GM18861 (cell line): ENCODE measurements at regions not wholly inside any gene's neighbourhood (a gene's known extent, or its start where the extent isn't known, plus 50 kb on each side); places are given as distances from the start of the nearest gene placed in this dataset.
"Not testable (repeated sequence)": the region's sequence is repeated elsewhere in the genome, so short reads cannot be mapped to it uniquely, and the experiment has no call there.

Experiments
- ATAC-seq: cut with Tn5 transposase; IDR thresholded peaks from one replicate; pipeline ENCODE4 v1.9.1; 2021; ENCODE audit not compliant: unreplicated experiment

DNA sequence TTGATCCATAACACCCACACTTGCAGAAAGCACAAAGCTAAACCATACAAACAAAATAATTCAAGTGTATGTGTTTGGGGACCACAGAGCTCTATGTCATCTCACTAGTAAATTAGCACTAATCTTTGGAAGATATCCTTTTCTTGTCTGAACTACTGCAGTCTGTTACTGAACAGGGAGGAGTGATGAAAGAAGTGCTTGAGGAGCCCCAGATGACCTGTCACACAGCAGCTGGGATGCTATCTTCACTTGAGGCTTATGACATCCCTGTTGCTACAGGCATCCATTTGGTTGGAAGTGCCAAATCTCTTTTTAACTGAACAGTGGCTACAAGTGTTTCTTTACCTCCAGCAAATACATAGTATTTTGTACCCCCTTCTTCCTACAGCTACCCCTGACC lies 386.3 kb upstream of the CHAC2 start:
- no peak for ATAC-seq

DNA sequence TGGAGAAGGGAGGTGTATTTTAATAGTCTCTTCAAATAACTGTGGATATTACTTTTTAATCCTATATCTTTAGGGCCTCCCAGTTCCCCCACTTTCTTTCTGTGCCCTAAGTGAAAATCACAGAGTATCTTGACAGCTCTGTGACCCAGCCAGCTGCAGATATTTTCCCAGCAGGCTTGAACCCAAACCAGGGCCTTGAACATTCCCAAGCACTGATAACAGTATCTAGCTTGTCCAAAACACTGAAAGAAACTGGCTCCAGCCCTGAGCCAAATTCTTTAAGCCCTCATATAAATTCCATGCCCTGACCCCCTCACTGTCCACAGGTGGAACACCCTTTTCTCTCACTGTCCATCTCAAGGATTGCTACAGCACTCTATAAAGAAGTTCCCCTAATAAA lies 388.1 kb upstream of the CHAC2 start:
- ATAC-seq, result no peak

DNA sequence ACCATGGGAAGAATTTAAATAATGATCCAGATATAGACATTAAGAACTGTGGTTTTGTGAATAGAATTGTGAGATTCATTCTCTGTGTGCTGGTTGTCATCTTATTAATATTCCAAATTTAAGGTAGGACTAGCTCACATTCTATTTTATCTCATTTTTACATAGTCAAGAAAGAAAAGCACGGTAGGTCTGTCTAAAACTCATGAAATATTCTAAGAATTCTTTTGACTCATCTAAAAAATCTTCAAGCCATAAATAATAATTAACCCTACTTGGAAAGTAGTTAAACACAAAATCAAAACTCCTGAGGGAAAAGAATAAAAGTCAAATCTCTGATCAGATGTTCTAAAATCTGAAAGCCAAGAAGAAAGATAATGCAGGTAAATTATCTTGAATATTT lies 388.8 kb upstream of the CHAC2 start:
- ATAC-seq, result no peak

DNA sequence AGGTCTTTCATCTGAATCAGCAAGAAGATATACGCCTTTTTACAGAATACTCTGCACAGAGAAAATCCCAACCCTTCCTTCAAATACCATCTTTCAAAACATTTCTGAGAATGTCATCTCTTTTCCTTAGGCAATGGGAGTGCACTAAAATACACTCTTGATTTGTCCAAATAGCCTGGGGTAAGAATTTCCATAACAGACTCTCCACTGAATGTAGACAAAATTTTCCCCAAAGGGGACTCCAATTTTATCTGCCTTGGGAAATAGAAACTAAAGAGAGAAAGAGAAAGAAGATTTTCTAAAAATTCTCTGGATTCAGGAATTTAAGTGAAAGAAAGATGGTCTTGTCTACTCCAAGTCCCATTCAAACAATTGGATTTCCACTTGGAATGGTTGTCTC lies 394.5 kb upstream of the CHAC2 start:
- ATAC-seq, result no peak

DNA sequence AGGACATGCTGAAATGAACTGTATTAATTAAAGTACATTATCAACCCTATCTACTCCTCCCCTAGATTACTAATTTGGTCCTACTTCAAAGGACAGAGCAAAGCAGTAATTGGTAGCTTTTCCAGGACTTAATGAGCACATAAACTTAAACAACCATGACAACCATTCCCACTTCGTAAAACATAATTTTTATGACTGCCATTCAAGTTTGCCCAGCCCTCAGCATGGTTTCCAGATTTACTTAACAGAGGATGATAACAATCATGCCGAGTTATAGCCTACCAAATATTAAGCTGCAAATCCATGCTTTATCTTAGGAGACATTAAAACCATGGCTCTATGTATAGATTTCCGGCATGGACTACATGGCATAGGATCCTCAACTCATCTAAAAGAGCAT lies 401.1 kb upstream of the CHAC2 start:
- no peak for ATAC-seq

DNA sequence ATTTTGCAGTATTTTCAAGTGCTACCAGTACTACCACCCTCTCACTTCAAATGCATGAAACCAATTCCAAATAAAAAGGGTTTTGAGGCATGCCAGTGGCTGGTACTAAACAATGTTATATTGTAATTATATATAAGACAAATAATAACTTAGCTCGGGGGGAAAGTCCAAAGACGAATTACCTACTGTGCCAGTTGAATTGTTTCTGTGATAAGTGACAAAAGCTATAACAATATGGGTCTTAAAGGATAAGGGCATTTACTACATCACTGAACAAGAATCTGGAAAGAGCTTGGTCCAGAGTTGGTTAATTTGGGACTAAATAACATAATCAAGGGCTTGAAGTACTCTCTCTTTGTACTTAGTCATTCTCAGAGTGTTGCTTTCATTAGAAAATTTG lies 404.7 kb upstream of the CHAC2 start:
- ATAC-seq, result no peak

DNA sequence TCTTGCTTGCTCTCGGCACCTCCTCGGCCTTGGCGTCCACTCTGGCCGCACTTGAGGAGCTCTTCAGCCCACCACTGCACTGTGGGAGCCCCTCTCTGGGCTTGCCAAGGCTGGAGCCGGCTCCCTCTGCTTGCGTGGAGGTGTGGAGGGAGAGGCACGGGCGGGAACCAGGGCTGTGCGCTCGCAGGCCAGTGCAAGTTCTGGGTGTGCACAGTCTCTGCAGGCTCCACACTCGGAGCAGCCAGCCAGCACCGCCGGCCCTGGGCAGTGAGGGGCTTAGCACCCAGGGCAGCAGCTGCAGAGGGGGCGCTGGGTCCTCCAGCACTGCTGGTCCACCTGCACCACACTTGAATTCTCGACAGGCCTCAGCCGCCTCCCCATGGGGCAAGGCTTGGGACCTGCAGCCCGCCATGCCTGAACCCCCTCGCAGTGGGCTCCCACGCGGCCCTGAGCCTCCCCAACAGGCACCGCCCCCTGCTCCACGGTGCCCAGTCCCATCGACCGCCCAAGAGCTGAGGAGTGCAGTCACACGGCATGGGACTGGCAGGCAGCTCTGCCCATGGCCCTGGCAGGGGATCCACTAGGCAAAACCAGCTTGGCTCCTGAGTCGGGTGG lies 411.2 kb upstream of the CHAC2 start:
- no peak for ATAC-seq

DNA sequence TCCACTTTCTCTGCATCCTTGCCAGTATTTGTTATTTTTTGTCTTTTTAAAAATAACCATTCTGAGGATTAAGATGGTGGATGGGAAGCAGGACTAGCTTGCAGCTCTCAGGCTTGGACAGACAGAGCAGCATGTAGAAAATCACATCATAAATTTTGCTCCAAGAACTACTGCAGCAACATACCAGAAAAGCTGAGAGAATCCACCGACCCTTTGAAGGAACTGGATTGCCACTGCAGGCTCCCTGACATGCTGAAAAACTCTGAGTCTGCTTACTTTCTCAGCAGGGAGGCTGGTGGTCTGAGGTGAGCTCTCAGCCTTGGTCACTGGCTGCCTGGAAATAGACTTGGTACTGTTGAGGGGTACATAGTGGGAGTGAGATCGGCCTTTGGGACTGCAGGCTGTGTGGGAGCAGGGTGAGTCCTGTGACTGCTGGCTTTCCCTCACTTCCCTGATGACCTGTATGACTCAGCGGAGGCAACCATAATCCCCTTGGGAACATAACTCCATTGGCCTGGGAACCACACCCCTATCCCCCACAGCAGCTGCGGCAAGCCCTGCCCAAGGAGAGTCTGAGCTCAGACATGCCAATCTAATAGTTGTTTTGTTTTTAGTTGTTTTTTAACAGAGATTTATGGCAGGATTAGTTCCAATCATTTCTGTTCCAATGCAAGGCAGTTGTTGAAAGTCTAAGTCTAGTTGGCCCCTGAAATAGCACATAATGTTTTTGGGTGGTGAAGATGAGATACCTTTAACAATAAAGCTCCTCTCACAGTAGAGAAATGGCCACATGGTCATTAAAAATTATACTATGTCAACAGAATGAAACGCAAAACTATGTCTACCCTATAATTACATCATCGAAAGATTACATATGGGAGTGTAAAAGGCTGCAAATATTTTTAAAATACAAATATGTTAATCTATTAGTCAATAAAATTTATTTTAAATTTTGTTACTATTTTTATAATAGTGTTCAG lies 414.2 kb upstream of the CHAC2 start:
- no peak for ATAC-seq

DNA sequence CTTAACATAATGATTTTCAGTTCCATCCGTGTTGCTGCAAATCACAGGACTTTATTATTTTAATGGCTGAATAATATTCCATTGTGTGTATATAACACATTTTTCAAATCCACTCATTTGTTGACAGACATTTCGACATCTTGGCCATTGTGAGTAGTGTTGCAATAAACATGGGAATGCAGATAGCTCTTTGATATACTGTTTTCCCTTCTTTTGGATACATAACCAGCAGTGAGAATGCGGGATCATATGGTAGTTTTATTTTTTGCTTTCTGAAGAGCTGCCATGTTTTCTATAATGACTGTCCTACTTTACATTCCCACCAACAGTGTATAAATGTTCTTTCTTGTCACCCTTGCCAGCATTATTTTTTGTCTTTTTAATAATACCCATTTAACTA lies 420.3 kb upstream of the CHAC2 start:
- no peak for ATAC-seq

DNA sequence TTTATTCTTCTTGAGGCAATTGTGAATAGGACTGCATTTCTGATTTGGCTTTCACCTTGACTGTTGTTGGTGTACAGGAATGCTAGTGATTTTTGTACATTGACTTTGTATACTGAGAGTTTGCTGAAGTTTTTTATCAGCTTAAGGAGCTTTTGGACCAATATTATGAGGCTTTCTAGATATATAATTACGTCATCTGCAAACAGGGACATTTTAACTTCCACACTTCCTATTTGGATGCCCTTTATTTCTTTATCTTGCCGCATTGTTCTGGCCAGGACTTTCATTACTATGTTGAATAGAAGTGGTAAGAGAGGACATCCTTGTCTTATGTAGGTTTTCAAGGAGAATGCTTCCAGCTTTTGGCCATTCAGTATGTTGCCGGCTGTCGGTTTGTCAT lies 425.4 kb upstream of the CHAC2 start:
- no peak for ATAC-seq

DNA sequence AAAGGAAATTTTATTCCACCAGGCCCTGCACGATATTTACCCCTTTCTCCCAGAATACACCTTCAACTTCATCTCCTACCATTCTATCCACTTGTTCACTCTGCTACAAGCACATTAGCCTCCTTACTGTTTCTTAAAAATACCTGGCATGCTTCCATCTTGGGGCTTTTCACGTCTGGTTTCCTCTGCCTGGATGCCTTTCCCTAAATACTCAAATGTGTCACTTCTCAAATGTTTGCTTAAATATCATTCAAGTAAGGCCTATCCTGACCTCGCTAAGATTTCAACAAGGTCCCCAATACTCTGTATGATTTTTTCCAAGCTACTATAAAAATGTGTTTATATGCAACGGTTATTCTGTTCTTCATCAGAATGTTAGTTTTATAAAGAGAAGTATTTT lies 433.0 kb upstream of the CHAC2 start:
- ATAC-seq, result no peak

DNA sequence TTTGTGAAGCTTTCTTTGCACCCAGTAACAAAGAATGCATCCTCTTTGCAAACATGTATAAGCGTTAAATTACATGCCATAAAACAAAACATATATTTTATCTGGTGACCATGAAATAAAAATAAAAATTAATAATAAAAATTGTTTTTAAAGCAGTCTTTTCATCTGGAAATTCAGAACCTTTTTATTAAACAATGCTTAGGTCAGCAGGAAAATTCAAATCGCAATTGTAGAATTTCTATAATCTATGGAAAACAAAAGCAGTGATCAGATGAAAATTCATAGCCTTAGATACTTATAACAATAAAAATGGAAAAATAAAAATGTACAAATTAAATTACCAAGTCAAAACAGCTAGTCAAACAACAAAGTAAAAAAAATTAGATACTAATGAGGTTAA lies 435.9 kb upstream of the CHAC2 start:
- ATAC-seq, result no peak

DNA sequence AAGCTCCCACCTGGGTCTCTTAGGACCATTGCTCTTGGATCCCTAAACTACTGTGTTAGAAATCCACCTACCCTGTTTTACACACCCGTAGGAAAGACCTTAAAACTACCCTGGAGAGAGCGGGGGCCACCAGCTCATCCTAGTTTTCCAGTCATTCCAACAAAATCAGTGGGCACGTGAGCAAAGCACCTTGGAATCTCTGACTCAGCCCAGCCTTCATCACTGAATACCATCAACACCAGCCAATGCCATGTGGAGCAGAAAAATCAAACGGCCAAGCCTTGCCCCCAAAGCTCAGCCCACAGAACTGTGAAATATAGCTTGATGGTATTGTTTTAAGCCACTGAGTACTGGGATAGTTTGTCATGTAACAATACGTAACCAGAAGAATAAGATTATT lies 449.7 kb upstream of the CHAC2 start:
- ATAC-seq, result no peak

DNA sequence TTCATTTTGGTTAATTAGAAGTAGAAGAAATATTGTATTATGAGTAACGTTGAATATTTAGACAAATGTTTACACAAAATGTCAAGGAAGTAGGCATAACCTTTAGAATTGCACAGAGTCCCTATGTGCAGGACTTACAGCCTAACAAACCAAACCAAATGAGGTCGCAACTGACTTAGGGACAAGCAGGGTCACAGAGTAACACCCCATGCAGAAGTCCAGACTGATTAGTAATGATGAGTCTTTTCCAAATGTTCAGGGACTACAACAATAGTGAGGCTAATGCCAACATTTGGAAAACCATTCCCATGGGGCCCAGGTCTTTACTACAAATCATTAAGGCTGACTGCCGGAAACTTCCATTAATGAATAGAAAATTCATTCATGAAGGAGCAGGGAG lies 452.5 kb upstream of the CHAC2 start:
- ATAC-seq, result no peak

DNA sequence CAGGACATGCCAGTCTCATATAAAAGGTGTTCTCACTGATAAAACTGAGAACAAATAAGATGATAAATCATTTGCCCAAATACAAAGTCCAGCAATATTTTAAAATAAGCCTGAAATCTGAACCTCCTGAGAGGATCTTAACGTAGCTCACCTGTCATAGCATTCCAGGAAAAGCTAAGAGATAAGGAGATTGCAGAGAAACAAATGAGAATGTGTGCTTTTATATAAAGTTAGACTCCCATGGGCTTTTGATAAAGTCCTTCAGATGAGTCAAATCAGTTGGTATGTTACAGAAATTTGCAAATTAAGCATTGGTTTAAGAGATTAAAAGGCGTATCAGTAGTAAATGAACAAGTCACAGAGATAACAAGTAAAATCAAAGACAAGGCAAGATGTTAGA lies 452.9 kb upstream of the CHAC2 start:
- no peak for ATAC-seq

DNA sequence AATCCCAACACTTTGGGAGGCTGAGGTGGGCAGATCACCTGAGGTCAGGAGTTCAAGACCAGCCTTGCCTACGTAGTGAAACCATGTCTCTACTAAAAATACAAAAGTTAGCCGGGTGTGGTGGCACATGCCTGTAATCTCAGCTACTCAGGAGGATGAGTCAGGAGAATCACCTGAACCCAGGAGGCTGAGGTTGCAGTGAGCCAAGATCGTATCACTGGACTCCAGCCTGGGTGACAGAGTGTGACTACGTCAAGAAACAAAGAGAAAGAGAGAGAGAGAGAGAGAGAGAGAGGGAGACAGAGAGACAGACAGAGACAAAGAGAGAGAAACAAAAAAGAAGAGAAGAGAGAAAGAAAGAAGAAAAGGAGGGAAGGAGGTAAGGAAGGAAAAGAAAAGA lies 454.0 kb upstream of the CHAC2 start:
- not testable (repeated sequence) for ATAC-seq

DNA sequence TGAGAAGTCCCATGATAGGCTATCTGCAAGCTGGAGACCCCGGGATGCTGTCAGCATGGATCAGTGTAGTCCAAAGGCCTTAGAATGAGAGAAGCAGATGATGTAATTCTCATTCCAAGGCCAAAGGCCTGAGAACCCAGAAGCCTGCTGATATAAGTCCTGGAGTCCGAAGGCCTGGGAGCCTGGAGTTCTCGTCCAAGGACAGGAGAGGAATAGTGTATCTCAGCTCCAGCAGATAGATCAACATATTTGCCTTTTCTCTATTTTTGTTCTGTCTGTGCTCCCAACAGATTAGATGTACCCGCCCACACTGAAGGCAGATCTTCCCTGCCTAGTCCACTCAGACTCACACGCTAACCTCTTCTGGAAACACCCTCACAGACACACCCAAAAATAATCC lies 454.9 kb upstream of the CHAC2 start:
- no peak for ATAC-seq

DNA sequence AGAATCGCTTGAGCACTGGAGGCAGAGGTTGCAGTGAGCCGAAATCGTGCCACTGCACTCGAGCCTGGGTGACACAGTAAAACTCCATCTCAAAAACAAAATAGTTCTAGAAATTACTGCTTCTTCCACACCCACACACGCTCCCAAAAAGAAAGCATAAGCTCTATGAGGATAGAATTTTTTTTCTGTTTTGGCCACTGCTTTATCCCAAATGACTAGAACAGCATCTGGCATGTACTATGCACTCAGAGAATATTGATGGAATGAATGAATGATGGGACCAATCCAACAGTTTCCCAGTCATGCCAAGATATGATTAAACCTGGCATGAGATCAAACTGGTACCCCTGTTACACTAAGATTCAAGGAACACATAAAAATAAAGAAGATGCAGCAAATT lies 455.4 kb upstream of the CHAC2 start:
- no peak for ATAC-seq

DNA sequence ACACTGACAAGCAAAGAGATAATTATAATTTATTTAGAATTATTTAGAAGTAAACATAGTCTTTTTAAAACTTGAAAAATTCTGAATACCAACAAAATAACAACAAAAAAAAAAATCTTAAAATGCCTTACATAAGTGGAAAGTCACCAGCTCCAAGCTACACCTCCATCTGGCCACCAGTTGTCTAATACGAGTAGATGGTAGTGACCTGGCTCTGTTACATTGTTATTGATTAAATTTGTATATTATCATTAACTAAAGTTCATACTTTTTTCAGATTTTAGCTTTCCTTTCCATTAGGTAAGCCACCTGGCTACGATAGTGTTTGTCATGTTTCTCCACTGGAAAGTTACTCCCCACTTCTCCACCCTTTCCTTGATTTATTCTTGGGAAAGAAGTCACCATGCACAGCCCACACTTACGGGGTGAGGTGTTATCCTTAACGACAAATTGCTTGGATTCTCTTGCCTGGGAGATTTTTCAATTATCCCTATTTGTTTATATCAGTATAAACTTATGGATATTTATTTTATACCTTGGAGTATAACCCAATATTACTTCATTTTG lies 464.5 kb upstream of the CHAC2 start:
- ATAC-seq, result no peak

DNA sequence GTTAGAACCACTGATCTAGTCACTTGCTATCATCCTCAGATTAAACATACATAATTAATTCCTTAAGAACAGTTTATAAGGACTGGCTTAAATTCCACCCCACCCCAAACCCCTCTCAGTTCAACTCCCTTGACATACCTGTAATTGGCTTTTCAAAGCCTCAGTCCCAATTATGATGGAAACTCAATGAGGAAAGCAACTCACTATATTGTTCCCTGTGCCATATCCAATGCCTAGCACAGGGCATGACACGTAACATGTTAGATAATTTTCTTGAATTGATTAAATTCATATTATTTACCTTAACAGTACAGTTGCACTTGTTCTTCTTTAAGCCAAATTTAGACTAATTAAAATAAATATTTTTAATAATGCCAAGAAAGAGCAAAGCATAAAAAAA lies 465.1 kb upstream of the CHAC2 start:
- no peak for ATAC-seq

DNA sequence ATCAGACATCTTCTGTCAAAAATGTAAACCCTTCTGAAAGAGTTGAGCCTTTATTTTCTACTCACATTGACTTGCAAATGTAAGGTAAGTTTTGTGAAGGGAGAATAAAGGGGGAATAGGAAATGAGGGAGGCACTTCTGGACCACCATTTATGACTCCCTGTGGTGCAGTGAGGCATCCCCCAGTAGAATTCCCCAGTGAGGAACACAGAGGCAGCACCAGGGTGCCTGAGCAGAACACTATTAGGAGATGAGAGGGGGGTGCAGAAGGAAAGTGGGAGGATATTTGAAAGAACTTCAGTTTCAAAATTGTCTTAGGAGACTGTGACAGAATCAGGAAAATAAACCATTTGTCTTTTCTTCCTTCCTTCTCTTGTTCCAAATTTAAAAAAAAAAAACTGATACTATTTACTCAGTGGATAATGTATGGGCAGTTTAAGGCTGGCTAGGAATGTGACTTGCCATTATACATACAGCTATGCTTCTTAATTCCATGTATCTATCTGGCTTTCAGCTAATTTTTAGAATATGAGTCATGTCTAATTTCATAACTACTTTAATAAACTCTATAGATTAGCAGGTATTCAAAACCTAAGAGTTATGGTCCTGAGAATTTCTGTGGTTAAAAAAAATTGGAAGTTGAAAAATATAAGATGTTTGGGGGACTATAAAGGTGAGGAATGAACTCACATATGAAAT lies 478.1 kb upstream of the CHAC2 start:
- no peak for ATAC-seq

DNA sequence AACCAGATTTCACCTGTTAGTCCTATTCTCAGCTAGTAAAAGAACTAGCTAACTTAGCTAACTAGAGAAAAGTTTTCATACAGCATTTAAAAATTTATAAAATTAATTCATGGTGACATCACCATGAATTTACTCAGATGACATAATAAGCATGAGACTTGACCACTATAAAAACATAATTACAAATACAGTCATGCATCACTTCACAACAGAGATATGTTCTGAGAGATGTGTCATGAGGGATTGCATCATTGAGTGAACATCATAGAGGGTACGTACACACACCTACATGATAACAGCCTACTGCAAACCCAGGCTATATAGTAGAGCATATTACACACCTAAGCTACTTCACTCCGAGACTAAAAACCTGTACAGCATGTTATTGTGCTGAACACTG lies 481.3 kb upstream of the CHAC2 start:
- no peak for ATAC-seq
